HG03135 (cell line): ENCODE measurements at regions not wholly inside any gene's neighbourhood (a gene's known extent, or its start where the extent isn't known, plus 50 kb on each side); places are given as distances from the start of the nearest gene placed in this dataset.
"Not testable (repeated sequence)": the region's sequence is repeated elsewhere in the genome, so short reads cannot be mapped to it uniquely, and the experiment has no call there.

Experiments used
- ATAC-seq: cut with Tn5 transposase; IDR thresholded peaks from one replicate; pipeline ENCODE4 v1.9.1; 2021; ENCODE audit warnings: mild to moderate bottlenecking, moderate library complexity; ENCODE audit not compliant: unreplicated experiment

DNA sequence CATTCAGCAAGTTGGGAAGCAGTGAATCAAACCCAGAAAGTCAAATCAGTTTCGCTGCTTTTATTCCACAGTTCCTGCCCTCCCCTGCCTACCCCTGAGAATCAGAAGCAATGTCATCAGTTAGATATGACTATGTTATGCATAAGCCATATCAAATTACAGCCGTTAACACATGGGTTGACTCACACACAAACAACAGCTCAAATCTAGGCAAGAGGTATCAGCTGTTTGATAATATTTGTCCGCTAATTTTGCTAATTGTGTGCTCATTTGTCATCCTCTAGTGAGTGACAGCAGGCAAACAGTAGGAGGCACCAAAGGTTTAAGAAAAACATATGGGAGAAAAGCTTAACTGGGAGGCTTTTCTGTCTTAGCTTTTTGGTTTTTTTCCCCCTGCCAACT lies 327.4 kb upstream of the CCL2 start:
- ATAC-seq: no peak

DNA sequence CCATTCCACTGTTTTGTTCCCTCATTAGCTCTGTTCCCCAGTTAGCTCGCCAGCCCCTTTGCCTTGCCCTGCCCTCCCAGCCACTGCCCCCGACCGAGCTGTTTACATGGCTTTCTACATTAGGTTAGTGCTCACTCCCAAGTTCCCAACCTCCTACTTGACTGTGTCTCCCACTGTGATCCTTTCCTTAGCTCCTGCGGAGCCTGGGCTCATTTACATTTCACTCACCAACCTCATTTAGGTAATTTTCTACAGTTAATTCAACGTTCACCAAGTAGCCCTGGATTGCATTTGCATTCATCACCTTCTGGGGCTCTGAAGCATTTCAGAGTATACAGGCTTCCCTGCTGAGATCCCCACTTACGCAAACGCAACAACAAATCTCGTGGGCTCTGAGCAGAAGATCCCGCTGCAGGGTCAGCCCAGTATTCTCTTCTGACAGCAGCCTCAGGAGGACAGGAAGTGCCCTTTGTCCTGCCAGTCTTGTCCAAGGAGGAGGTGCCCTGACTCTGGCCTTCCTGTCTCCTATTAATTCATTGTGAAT lies 325.8 kb upstream of the CCL2 start:
- no peak for ATAC-seq

DNA sequence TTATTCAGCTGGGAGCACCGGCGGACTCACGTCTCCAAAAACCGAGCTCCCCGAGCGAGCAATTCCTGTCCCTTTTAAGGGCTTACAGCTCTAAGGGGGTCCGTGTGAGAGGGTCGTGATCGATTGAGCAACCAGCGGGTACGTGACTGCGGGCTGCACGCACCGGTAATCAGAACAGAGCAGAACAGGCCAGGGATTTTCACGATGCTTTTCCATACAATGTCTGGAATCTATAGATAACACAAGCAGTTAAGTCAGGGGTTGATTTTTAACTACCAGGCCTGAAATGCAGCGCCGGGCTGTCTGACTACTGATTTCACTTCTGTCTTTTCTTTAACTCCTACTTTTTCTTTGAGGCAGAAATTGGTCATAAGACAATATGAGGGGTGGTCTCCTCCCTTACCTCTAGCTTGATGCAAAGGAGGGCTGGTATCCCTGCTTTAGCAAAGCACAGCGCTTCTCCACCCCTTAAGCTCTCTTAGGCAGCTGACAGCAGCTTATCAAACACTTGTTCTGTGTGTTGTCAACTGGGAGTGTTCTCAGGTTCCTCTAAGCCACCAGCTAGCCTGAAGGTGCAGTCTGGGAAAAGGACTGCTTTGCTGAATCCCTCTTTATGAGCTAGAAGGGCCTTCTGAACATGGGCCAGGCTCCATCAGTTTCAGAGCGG lies 323.8 kb upstream of the CCL2 start:
- not testable (repeated sequence) for ATAC-seq

GRCh38 chr17:33932996-33933395 lies 322.1 kb upstream of the CCL2 start:
- no peak for ATAC-seq

DNA sequence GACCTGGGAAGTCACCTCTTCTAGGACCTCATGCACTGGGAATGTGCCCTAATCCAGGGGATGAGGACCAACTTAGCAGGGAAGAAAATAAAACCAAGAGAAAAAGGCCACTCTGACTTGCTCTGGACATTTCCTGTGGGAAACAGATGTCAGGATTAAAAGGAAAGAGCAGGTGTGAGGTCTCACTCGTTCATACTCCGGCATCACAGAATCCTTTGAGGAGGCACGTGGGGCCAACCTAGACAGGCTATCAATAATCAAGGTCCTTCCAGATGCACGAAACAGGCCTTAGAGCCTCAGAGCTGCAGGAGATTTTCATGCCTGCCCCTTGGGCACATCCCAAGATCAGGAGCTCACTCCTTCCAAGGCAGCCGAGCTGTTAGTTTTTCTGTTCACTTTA lies 321.5 kb upstream of the CCL2 start:
- ATAC-seq: no peak

DNA sequence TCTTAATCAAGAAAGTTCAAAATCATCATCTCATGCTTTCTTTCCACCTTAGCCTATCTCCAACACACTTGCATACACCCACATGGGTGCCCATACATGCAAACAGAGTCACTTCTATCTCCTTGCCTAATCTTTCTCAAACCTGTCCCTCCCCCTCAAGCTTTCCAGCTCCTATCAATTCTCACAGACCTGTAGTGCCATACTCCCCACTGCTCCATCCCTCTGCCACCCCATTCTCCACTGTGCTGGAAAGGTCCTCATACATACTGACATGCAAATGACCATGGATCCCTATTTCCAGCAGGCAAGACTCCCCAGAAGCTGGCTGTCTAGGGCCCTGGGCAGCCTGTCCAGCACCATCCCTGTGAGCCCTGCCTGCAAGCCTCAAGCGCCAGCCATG lies 320.4 kb upstream of the CCL2 start:
- no peak for ATAC-seq

DNA sequence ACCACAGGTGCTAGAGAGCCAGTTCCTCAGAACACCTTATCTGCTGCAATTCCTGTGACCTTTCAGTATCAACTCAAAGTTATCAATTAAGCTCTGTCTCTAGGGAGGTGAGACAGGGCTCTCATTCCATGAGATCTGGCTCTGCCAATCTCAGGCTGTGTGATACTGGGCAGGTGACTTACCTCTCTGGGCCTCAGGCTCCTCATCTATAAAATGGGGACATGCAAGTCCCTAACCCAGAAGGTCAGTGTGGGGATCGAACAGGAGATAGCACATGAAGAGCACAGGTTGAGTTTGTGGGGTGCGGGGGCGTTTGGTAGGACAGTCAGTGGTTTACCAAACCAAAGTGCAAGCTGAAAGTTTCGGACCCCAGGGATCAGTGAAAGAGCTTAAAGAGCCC lies 319.3 kb upstream of the CCL2 start:
- ATAC-seq: no peak

DNA sequence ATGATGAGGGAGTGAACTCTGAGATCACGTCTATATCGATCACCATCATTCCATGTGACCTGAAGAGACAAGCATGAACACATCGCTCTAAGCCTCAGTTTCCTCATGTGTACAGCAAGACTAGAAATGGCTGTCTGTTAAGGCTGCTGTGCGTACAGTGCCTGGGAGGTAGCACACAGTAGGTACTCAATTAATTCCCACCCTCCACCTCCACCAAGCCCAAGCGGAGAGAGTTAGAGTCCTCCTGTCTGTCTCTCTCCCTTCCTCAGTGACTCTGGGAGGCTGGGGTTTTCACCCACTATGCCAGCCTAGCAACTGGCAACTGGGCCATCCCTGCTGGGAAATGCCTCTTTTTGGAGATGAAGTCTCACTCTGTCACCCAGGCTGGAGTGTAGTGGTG lies 318.3 kb upstream of the CCL2 start:
- ATAC-seq: no peak

DNA sequence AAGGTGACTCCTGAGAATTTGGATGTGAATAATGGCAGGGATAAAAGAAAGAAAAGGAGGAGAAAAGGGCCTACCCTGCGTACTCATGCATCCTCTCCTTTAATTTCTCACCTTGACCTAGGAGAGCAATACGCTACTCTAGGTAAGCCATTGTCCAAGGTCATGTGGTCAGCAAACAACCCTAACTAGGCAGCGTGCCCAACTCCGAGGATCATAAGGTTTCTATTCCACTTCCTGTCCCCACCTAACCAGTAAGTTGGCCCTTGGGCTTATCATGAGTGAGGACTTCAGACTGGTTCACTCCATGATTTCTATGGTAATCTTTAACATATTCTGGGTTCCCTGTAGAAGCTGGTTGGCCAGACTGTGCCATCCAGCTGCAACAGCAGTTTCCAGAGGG lies 315.1 kb upstream of the CCL2 start:
- no peak for ATAC-seq

GRCh38 chr17:33940769-33941370 lies 314.2 kb upstream of the CCL2 start:
- ATAC-seq: no peak

DNA sequence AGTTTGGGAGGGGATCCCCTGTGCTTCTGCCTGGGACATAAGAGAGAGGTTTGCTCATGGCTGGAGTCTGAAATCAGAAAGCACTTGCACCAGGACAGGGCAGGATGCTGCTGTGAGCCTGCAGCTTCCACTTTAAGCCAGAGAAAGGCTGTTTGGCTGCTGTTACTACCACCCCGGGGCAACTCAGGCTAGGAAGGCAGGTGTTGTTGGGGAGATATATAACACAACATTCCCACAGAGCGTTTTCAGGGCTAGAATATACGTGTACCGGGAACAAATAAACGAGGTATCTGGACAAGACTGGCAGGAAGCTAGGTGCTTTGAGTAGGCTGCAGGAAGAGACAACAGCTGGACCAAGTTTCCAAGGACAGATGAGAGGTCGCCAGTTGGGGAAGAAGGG lies 313.3 kb upstream of the CCL2 start:
- ATAC-seq: no peak

GRCh38 chr17:33942414-33942813 lies 312.7 kb upstream of the CCL2 start:
- ATAC-seq: no peak

DNA sequence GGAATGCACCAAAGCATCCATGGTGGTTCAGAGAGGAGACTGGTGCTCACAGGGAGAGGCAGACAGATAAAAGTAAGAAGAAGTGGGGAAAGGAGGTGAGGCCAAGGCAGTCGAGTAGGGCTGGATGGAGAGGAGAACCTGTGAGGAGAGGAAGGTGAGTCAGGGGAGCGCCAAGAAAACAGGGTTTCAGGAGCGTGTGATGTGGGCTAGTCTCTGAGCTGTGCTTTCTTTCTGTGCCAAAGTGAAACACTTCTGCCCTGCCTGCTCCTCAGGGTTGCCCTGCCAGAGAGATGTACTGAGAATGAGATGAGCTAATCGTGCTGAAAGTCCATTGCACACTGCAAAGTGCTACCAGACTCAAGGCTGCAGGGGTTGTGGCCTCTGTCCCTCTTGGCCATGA lies 310.7 kb upstream of the CCL2 start:
- no peak for ATAC-seq

GRCh38 chr17:33944826-33945225 lies 310.3 kb upstream of the CCL2 start:
- ATAC-seq: no peak

DNA sequence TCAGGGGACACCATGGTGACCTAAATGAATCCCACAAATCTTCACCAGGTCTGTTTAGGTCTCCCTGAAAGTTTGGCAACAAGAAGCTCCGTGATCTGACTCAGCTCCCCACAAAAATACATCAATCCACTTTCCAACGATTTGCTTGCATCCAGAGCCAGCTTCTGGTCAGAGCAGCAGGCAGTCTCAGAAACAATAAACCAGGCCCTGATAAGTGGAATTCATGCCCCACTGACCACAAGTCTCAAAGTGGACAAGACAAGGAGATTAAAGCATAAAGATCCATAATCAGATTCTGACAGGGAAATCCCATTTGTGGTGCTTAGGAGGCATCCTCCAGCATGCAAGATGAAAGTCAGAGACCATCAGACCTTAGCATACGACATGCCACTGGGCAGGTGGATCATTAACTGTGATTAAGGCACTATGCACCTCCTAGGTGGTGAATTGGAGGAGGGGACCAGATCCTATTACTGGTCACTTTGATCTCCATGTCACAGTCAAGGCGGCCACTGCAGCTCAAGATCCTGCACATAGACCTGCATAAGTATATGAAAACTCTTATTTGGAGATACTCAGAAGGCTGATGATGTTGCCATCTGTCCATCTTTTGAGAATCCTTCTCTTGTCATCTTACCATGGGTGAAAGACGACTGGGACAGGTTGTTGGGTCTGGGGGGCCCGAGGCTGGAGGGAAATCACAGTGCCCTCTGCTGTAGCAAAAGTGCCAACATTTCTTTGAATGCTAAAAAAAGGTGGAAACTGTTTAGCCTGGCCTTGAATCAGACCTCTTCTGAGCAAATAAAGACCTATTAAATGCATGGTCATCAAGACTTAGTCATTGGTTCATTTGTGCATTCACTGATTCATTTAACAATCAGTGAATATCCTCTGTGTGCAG lies 309.2 kb upstream of the CCL2 start:
- ATAC-seq: no peak

DNA sequence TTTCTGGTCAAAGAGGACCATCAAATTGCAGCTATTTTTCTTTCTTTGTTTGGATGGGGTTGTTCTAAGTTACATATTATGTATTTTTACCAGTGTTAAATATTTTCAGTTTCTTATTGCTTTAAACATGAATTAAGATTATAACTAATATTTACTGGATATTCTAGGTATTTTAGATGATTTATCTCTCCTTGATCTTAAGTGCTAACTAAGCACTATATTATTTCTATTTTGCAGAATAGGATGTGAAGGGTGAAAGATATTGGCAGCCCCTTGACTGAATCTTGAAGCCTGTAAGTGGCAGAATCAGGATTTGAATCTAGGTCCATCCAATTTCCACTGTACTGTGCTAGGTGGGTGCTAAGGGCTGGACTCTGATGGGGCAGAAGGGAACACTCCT lies 307.3 kb upstream of the CCL2 start:
- ATAC-seq: no peak

DNA sequence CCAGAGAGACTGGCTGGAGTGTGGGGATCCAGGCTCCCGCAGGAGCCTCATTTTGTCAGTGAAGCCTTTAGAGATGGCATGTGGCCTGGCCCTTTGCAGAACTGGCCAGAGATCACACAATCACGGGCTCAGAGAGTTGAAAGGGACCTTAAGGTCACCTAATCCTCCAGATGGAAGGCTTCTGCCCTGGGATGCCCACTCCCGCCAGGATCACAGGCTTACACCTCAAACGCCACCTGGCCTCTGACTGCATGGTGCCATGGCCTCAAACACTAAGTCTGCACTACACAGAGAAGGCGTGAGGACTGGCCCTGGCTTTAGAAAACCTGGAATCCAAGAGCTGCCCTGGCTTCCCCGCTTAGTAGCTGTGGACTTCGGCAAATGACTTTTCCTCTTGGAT lies 306.8 kb upstream of the CCL2 start:
- ATAC-seq: no peak

GRCh38 chr17:33949100-33949499 lies 306.0 kb upstream of the CCL2 start:
- ATAC-seq: no peak

DNA sequence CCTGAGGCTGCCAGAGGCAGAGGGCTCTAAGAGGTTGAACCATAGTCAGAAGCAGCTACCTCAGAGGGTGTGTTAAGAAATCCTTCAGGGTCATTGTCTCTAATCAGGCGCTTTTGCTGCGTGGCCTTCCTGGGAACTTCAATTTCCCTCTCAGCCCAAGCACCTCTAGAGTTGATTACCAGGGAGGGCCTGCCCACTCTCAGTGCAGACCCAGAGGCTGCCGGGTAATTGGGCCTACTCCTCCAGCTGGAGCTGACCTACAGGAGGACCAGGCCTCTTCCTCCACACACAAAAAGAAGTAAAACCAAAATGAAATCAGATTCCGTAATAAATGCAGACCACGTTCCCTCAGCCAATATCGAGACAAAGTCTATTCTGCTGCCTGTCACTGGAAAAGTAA lies 305.0 kb upstream of the CCL2 start:
- no peak for ATAC-seq

- ATAC-seq: no peak
These were observed 302.7 kb upstream of the CCL2 start for GRCh38 chr17:33952425-33952824.

GRCh38 chr17:33954597-33954996 lies 300.5 kb upstream of the CCL2 start:
- no peak for ATAC-seq

- ATAC-seq: no peak
These were observed 299.6 kb upstream of the CCL2 start for GRCh38 chr17:33955461-33955860.
